Left lung (tissue), 4 donors: ENCODE measurements at regions not wholly inside any gene's neighbourhood (a gene's known extent, or its start where the extent isn't known, plus 50 kb on each side); places are given as distances from the start of the nearest gene placed in this dataset.

Experiments used
- ATAC-seq: fragments of 200-7000 bp; cut with Tn5 transposase; one replicate; pipeline ENCODE4 v1.9.1; 2020; ENCODE audit warnings: moderate library complexity
- DNase-seq, 4 donors: peaks; one replicate each; pipeline ENCODE4 v3.0.0-alpha.2; 2013 to 2020
- H3K27ac ChIP-seq, 2 donors: fragments of 200-600 bp; sonication (generic) in 1 of 2; one replicate each; pipeline versions ENCODE4 v1.5.0 to v1.8.0; 2020 to 2021
- H3K27me3 ChIP-seq, 2 donors: fragments of 200-600 bp; sonication (generic) in 1 of 2; one replicate each; pipeline versions ENCODE4 v1.5.0 to v1.8.0; 2020 to 2021
- H3K36me3 ChIP-seq, 2 donors: fragments of 200-600 bp; sonication (generic) in 1 of 2; one replicate each; pipeline versions ENCODE4 v1.5.0 to v1.8.0; 2020 to 2021
- H3K4me1 ChIP-seq, 2 donors: fragments of 200-600 bp; one replicate each; pipeline ENCODE4 v1.8.0; 2021
- H3K4me3 ChIP-seq, 2 donors: fragments of 200-600 bp; sonication (generic) in 1 of 2; one replicate each; pipeline versions ENCODE4 v1.5.0 to v1.8.0; 2020 to 2021; ENCODE audit warnings: mild to moderate bottlenecking in 1 of 2
- H3K9me3 ChIP-seq, 2 donors: fragments of 200-600 bp; sonication (generic) in 1 of 2; one replicate each; pipeline versions ENCODE4 v1.5.0 to v1.8.0; 2020 to 2021
- intact Hi-C, 2 donors: fragments of 100-400 bp; cut with DNase I; formaldehyde crosslinking; loops; one replicate each; pipeline versions ENCODE4 v1.11.2 to v1.14.2; 2022
- TF ChIP-seq, protein P1 (sequence below), 2 donors: fragments of 200-600 bp; sonication (generic) in 1 of 2; IDR thresholded peaks; one replicate each; pipeline versions ENCODE4 v1.5.0 to v1.8.0; 2021; ENCODE audit warnings: antibody characterized with exemption in 2 of 2
- donor health status: DM: no; HTN: yes; CAD: no.
- donor health status: DM: no; HTN: no; CAD: no.

DNA sequence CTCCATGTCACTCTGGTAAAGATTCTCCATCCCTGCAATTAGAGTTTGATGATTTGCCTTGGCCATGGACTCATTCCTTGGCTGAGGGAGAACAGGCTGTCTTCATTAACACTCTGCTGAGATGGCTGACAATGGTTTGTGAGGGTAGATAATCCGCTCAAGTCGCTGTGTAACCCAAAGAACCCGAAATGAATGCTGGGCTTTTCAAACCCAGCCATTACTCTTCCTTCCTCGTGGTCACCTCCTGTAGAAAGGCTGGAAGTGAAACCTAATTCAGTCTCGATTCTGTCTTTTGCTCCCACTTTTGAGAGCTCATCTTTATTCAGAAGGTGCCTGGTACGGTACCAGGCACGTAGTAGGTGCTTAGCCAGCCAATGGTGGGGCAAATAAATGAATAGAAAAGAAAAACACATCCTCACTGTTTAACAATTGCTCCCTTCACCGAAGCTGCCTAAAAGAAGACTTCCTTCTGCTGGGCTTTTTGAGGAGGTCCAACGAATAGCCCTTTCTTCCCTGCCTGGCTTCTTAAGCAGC is 190.2 kb downstream of the BCAS1 start:
- H3K9me3 ChIP-seq: no peaks in the 10 kb centered on the region
- ATAC-seq (no peak), DNase-seq (no peak)
- H3K4me3 ChIP-seq: no peak overlapping the region
- H3K27me3 ChIP-seq: no peaks in the 10 kb centered on the region
- intact Hi-C loops: no loop called here
- H3K36me3 ChIP-seq: no peaks in the 10 kb centered on the region
- no peaks in the 10 kb centered on the region for H3K4me1 ChIP-seq
- TF ChIP-seq, protein P1, sequence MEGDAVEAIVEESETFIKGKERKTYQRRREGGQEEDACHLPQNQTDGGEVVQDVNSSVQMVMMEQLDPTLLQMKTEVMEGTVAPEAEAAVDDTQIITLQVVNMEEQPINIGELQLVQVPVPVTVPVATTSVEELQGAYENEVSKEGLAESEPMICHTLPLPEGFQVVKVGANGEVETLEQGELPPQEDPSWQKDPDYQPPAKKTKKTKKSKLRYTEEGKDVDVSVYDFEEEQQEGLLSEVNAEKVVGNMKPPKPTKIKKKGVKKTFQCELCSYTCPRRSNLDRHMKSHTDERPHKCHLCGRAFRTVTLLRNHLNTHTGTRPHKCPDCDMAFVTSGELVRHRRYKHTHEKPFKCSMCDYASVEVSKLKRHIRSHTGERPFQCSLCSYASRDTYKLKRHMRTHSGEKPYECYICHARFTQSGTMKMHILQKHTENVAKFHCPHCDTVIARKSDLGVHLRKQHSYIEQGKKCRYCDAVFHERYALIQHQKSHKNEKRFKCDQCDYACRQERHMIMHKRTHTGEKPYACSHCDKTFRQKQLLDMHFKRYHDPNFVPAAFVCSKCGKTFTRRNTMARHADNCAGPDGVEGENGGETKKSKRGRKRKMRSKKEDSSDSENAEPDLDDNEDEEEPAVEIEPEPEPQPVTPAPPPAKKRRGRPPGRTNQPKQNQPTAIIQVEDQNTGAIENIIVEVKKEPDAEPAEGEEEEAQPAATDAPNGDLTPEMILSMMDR (IDR thresholded peaks at IDR 0.05): no peak
- H3K27ac ChIP-seq: no peak overlapping the region

DNA sequence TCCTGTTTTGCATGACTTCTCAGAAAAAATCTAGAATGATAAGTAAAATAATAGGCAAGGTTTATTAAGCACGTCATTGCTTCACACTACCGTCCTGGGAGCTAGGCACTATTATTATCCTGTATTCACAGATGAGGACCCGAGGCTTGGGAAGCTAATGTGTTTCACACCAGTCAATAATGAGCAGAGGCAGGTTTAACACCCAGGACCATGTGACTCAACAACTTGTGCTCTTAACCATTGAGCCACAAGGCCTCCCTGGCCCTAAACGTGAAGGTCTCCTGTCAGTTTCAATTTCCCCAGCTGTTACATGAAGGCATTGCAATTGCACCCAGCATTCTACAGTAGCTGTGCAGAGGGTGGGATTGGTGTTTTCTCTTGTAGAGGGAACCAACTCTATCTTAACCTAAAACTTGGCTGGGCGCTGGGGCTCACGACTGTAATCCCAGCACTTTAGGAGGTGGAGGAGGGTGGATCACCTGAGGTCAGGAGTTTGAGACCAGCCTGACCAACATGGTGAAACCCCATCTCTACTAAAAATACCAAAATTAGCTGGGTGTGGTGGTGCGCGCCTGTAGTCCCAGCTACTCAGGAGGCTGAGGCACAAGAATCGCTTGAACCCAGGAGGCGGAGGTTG is 191.2 kb downstream of the BCAS1 start:
- DNase-seq (no peak), ATAC-seq (no peak)
- Histone ChIP-seq H3K4me1 (no peaks in the 10 kb centered on the region), H3K27ac (no peak overlapping the region), H3K4me3 (no peak overlapping the region), H3K36me3 (no peaks in the 10 kb centered on the region), H3K27me3 (no peaks in the 10 kb centered on the region), H3K9me3 (no peaks in the 10 kb centered on the region)
- intact Hi-C loops: no loop called here
- TF ChIP-seq, protein P1 (IDR thresholded peaks at IDR 0.05): no peak

DNA sequence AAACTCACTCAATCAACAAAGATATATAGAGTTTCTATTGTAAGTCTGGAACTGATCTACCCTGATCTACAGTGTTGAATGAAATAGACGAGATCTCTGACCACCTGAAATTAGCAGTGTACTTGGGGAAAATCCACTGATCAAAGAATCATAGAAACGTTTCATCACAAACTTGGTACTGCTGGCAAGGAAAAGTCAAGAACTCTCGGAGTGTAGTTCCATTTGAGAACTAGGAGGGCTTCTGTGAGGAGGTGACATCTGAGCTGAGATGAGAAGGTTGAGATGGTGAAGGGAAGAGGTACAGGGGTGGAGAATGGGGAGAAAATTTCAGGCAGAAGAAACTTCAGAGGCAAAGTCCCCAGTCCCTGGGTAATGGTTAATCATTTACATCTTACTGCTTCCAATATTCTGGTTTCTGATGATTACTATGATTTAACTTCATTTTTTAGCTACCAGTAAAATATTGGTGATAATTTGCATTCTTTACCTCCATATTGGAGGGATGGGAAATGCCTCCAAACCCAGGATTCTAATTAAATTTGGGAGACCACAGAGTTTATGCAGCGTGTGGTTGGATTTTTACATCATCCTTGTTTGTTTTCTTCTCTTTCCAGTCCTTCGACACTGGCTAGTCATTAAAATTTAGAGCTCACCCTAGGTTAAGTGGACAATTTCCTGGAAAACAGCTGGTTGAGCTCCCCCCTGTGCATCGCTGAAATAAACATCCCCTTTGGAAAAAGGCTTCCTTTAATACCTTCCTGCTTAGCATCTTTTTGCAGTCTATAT is 191.9 kb downstream of the BCAS1 start:
- no peak overlapping the region for H3K27ac ChIP-seq
- no peaks in the 10 kb centered on the region for H3K4me1 ChIP-seq
- TF ChIP-seq, protein P1 (IDR thresholded peaks at IDR 0.05): no peak
- no peaks in the 10 kb centered on the region for H3K27me3 ChIP-seq
- no peak overlapping the region for H3K4me3 ChIP-seq
- ATAC-seq: no peak
- H3K9me3 ChIP-seq: no peaks in the 10 kb centered on the region
- intact Hi-C loops: no loop called here
- no peaks in the 10 kb centered on the region for H3K36me3 ChIP-seq
- DNase-seq: no peak

DNA sequence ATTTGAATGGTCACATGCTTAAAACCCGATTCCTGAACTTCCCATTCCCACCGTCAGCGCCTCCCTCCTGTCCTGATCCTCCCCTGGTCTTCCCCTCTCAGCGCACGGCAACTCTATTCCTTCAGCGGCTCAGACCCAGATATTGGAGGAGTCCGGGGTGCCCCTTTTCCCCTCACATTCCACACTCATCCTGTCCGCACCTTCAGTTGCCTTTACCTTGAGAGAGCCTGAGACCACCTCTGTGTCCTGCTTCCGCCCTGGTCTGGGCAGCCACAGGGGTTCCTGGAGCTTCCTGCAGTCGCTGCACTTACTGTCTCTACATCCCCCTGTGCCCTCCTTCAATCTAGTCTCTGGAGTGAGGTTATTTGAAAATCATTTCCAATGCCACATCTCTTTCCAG is 193.4 kb downstream of the BCAS1 start:
- intact Hi-C loops: no loop called here
- H3K27me3 ChIP-seq: no peaks in the 10 kb centered on the region
- ATAC-seq: no peak

DNA sequence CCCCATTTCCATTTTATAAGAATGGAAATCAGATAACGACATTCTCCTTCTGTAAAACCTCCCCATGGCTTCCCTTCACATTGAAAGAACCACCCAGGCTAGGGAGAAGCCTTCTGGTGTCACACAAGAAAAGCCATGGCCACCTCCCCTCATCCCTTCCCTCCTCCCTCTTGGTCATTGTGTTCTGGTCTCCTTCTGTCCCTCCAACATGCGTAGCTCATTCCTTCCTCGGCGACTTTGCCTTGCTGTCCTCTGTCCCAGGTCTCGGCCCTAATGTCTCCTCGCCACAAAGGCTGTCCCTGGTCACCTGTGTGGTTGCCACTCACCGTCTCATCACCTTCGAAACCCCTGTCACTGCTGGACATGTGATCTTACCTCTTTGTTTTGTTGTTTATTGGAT is 193.9 kb downstream of the BCAS1 start:
- TF ChIP-seq, protein P1 (IDR thresholded peaks at IDR 0.05): no peak
- no peak for ATAC-seq
- no peaks in the 10 kb centered on the region for H3K27me3 ChIP-seq
- H3K4me1 ChIP-seq: peaks cover 0 to 5% of the 10 kb centered on the region in 2 donors
- H3K4me3 ChIP-seq: no peak overlapping the region
- no peaks in the 10 kb centered on the region for H3K9me3 ChIP-seq
- no peak overlapping the region for H3K27ac ChIP-seq
- intact Hi-C loops: no loop called here
- no peak for DNase-seq
- H3K36me3 ChIP-seq: no peaks in the 10 kb centered on the region

More for the DNA sequence above, 193.4 kb downstream of the BCAS1 start:
- TF ChIP-seq, protein P1 (IDR thresholded peaks at IDR 0.05): no peak
- H3K27ac ChIP-seq: no peak overlapping the region
- H3K9me3 ChIP-seq: no peaks in the 10 kb centered on the region
- peaks cover 0 to 5% of the 10 kb centered on the region in 2 donors for H3K4me1 ChIP-seq
- no peak overlapping the region for H3K4me3 ChIP-seq
- DNase-seq: no peak
- H3K36me3 ChIP-seq: no peaks in the 10 kb centered on the region
